GM12873 (cell line): ENCODE measurements at regions not wholly inside any gene's neighbourhood (a gene's known extent, or its start where the extent isn't known, plus 50 kb on each side); places are given as distances from the start of the nearest gene placed in this dataset.

Experiments used
- TF ChIP-seq, protein P1 (sequence below): IDR thresholded peaks from 2 replicates; pipeline ENCODE4 v1.5.1; 2012; ENCODE audit warnings: low read depth, mild to moderate bottlenecking, moderate library complexity, low read length, control low read depth; ENCODE audit not compliant: insufficient read depth; ENCODE audit errors: missing control alignments

DNA sequence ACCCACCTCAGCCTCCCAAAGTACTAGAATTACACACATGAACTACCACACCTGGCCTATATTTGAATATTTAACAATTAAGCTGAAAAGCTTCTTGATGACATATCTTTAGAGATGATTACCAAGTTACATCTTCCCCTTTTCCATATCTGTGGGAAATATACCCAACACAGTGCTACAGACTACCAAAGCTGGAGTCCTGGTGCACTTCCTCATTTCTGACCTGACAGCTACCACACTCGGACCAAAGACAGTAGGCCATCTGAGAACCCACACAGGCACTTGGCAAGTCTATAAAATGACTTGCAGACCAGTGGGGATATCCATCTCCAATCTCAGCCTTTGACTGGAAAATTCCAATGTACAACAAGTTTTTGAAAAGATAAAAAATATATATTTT is 270.4 kb upstream of the KLF14 start:
- TF ChIP-seq, protein P1, sequence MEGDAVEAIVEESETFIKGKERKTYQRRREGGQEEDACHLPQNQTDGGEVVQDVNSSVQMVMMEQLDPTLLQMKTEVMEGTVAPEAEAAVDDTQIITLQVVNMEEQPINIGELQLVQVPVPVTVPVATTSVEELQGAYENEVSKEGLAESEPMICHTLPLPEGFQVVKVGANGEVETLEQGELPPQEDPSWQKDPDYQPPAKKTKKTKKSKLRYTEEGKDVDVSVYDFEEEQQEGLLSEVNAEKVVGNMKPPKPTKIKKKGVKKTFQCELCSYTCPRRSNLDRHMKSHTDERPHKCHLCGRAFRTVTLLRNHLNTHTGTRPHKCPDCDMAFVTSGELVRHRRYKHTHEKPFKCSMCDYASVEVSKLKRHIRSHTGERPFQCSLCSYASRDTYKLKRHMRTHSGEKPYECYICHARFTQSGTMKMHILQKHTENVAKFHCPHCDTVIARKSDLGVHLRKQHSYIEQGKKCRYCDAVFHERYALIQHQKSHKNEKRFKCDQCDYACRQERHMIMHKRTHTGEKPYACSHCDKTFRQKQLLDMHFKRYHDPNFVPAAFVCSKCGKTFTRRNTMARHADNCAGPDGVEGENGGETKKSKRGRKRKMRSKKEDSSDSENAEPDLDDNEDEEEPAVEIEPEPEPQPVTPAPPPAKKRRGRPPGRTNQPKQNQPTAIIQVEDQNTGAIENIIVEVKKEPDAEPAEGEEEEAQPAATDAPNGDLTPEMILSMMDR = no peak

DNA sequence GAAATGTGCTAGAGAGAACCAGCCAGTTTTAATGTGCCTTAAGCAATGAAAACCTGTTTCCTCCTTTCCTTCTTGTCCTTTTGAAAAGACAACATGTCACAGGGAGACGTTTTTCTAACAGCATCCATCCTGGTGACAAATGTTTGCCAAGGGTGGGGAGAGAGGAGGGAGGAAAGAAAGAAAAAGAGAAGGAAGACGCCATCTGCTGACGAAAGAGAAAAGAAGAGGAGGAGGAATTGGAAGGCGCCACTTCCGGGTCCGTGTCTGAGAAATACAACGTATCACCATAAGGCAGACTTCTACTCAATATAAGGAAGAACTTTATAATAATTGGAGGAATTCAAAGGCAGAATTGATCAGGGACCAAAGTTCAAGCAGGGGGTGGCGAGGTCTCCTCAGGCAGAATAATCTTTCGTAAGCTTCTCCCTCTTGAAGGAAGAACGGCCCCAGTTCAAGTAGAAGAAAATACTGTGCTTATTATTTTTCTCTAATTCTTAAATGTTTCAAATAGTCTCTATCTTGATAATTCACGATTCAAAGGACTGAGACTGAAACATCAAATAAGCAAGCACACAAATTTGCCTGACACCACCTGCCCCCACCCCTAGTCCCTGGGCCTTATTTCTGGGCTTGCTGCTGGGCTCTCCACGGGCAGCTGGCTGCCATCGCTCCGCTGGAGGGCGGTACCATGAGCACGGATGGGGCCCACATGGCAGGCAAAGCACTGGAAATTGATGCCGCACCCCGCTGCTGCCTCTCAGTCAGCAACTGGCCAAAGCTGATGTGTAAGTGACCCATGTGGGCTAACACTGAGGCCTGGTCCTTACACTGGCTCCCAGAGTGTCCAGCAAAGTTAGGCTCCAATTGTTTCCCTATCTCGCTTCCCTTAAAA is 273.7 kb upstream of the KLF14 start:
- TF ChIP-seq, protein P1 = peak; percentile 56

DNA sequence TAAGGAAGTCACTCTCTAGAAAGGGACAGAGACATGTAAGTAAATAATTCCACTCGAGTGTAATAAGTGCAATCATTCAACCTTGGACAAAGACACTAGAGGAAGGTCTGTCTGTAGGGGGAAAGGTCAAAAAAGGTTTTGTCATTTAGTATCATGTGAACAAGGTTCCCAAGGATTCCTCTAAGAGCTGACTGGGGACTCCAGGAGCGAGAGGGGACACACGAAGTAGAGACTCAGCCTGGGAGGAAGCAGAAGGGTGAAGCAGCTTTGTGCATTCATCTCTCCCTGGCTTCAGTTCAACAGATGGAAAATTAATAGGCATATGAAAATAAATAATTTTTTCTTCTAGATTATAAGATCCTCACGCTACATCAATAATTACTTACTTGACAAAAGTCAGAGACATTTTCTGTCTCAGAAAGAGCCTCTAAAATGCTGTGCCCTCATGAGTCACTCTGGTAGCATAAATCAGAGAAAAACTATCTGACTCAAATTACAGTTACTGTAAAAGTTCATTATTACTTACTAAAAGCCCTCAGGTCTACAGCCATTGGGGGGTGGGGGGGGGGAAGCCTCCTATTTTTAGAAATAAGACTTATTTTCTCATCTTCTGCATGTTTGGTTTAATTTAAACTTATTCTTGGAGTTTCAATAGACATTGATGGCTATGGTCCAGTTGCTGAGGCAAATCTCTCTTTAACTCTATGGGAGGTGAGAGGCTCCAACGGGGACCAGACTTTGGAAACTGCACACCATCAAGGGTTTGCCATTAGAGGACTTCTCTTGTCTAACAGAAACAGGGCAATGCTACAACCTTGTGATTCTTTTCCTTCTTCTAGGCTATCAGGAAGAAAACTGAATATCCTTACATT is 275.1 kb upstream of the KLF14 start:
- TF ChIP-seq, protein P1 = no peak

DNA sequence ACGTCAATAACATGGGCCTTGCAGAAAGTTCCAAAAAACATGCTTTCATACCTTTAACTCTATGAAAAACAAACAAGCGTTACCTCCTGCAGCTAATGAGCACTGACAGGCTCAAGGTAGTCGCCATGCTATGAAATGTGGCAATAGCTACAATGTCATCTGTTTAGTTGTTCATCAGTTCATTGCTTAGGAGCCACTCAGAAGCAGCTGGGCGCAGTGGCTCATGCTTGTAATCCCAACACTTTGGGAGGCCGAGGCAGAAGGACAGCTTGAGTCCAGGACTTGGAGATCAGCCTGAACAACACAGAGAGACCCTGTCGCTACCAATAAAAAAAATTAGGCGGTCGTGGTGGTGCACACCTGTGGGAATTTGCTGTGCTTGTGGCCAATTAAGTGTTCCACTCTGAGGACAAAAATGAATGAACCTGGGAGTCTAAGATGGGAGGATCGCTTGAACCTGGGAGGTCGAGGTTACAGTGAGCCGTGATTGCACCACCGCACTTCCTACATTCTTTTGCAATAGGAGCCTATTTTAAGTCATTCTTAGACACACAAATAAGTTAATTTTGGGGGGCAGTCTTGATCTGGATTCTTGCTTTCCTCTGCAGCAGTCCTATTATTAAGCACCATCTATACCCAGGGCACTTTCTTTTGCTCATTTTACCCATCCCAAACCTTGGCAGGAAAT is 276.2 kb upstream of the KLF14 start:
- TF ChIP-seq, protein P1 = no peak

DNA sequence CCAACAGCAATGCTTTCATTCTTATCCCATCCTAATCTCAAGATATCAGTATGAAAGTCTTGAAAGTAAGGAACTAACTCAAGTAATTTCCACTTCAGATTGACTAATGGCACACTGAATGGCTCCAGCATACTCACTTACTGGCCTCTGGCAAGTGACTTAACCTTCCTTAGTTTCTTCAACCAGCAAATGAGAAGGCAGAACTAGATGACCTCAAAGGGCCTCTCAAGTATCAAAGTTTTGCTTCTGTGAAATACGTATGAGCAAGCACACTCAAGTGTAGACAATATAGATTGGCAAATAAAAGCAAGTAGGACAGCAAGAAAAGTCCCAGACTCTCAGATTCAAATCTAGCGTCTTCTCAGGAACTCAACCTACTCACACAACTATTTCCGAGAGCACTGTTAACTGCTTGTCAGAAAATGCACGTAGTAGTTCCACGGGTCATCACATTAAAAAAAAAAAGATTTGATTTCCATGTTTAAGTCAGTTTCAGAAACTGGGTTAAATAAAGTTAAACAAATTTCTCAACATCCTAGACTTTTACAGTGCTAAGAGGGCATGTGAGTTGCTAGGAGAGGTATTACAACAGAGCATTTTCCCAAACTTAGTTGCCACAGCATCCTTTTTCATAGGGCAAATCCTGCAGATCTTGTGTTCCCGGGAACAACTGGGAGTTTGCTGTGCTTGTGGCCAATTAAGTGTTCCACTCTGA is 276.9 kb upstream of the KLF14 start:
- TF ChIP-seq, protein P1 = no peak

DNA sequence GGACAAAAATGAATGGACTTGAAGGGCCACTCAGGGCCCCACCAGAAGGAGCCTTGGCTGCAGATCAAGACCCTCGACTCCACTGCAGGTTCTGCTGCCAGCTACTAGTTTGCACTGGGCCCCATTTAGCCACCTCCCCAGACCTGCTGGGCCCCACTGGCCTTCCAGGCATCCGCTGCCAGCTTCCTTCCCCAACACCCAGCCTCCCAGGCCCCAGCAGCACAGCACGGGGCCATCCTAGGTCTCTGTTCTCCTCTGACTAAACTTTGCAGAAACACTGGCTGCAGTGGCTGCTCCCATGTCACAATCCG is 277.4 kb upstream of the KLF14 start:
- TF ChIP-seq, protein P1 = no peak
